Hippocampal formation (tissue), 2 donors: ENCODE measurements at regions not wholly inside any gene's neighbourhood (a gene's known extent, or its start where the extent isn't known, plus 50 kb on each side); places are given as distances from the start of the nearest gene placed in this dataset.
"Not testable (repeated sequence)": the region's sequence is repeated elsewhere in the genome, so short reads cannot be mapped to it uniquely, and the experiment has no call there.

Experiments used
- DNase-seq, 2 donors: peaks; one replicate each; lab custom pipeline; 2025; lab: John Stamatoyannopoulos, UW

GRCh38 chr4:8976466-8977128 is 105.0 kb upstream of the HMX1 start:
- not testable (repeated sequence) for DNase-seq

GRCh38 chr4:8972635-8973034 is 101.0 kb upstream of the HMX1 start:
- not testable (repeated sequence) for DNase-seq

GRCh38 chr4:8965896-8966295 is 94.3 kb upstream of the HMX1 start:
- DNase-seq, result not testable (repeated sequence)

GRCh38 chr4:8964201-8964788 is 92.7 kb upstream of the HMX1 start:
- not testable (repeated sequence) for DNase-seq

- DNase-seq, result not testable (repeated sequence)
These were observed 91.9 kb upstream of the HMX1 start for GRCh38 chr4:8963533-8963932.

- peak; percentile 3 to 19 for DNase-seq
These were observed 89.7 kb upstream of the HMX1 start for GRCh38 chr4:8961343-8961742.

GRCh38 chr4:8959471-8959870 is 87.8 kb upstream of the HMX1 start:
- not testable (repeated sequence) for DNase-seq

- DNase-seq, result not testable (repeated sequence)
These were observed 82.4 kb upstream of the HMX1 start for GRCh38 chr4:8954001-8954400.

- DNase-seq, result not testable (repeated sequence)
These were observed 81.2 kb upstream of the HMX1 start for GRCh38 chr4:8952791-8953190.

- not testable (repeated sequence) for DNase-seq
These were observed 80.5 kb upstream of the HMX1 start for GRCh38 chr4:8952109-8952508.

- not testable (repeated sequence) for DNase-seq
These were observed 73.9 kb upstream of the HMX1 start for GRCh38 chr4:8945506-8945905.

- DNase-seq, result not testable (repeated sequence)
These were observed 71.7 kb upstream of the HMX1 start for GRCh38 chr4:8943367-8943766.

- DNase-seq, result not testable (repeated sequence)
These were observed 70.4 kb upstream of the HMX1 start for GRCh38 chr4:8942088-8942487.

GRCh38 chr4:8941492-8941805 is 69.8 kb upstream of the HMX1 start:
- not testable (repeated sequence) for DNase-seq

- DNase-seq, result no peak
These were observed 69.3 kb upstream of the HMX1 start for GRCh38 chr4:8940792-8941491.

GRCh38 chr4:8939840-8940742 is 68.5 kb upstream of the HMX1 start:
- DNase-seq, result no peak

GRCh38 chr4:8939160-8939839 is 67.7 kb upstream of the HMX1 start:
- no peak for DNase-seq

GRCh38 chr4:8938623-8939022 is 67.0 kb upstream of the HMX1 start:
- no peak for DNase-seq

GRCh38 chr4:8938137-8938536 is 66.5 kb upstream of the HMX1 start:
- no peak for DNase-seq

- DNase-seq, result no peak
These were observed 61.2 kb upstream of the HMX1 start for GRCh38 chr4:8932884-8933283.

GRCh38 chr4:8928074-8928473 is 56.4 kb upstream of the HMX1 start:
- DNase-seq, result no peak

GRCh38 chr4:8922481-8922880 is 50.8 kb upstream of the HMX1 start:
- no peak for DNase-seq
